GM19043 (cell line): ENCODE measurements at regions not wholly inside any gene's neighbourhood (a gene's known extent, or its start where the extent isn't known, plus 50 kb on each side); places are given as distances from the start of the nearest gene placed in this dataset.

ENCODE experiments used
- ATAC-seq: cut with Tn5 transposase; IDR thresholded peaks from one replicate; pipeline ENCODE4 v1.9.1; 2021; ENCODE audit warnings: low read depth; ENCODE audit not compliant: unreplicated experiment

- no peak for ATAC-seq
Observed at GRCh38 chr6:105748737-105749161, 337.4 kb upstream of the PRDM1 start.

GRCh38 chr6:105747823-105748405 lies 338.2 kb upstream of the PRDM1 start:
- no peak for ATAC-seq

DNA sequence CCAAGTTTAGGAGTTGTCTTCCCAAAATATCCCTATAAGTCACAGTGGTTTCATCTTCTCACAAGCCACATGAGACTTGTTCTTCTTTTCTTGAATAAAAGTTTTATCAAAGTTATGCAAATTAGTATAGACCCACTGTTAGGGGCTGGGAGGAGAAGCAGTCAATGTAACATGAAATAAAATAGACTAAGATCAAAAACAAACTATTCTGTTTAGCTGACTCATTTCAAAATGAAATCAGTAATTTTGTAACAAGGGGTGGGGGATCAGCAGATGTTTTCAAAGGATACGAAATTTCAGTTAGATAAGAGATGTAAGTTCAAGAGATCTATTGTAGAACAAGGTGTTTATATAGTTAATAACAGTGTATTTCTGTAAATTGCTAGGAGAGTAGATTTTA lies 339.6 kb upstream of the PRDM1 start:
- no peak for ATAC-seq

GRCh38 chr6:105746130-105746505 lies 340.0 kb upstream of the PRDM1 start:
- ATAC-seq: no peak

- no peak for ATAC-seq
Observed at GRCh38 chr6:105745464-105746129, 340.5 kb upstream of the PRDM1 start.

- no peak for ATAC-seq
Observed at GRCh38 chr6:105744815-105745214, 341.3 kb upstream of the PRDM1 start.

DNA sequence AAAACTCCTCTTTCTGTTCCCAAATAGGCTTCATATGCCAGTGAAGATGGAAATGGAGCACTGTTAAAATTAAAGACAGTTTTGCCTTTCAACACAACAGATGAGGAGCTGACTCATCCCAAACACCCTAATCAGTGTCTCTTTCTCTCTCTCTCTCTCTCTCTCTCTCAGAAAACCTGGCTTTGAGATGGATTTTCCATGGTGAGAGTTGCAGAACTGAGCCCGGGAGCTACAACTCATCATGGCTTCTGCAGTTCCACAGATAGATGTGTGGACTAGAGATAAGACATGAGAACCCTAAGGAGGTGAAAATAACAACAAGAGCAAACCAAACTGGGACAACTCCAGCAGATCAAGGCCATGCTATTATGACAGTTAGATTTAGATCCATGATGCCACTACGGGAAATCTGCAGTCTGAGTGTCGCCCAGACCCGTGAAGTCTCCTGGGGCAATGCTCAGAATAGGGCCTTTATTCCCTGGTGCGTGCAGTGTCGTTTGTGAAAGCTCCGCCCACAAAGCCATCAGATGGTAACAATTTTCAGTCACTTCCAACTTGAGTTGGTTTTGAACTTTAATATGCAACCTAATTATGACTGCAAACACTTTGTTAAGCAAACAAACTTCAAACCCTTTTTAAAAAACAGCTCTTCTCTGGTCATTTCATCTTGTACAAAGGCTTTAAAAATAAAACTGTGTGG lies 338.2 kb upstream of the PREP start:
- no peak for ATAC-seq

GRCh38 chr6:105739764-105740163 lies 336.9 kb upstream of the PREP start:
- no peak for ATAC-seq

DNA sequence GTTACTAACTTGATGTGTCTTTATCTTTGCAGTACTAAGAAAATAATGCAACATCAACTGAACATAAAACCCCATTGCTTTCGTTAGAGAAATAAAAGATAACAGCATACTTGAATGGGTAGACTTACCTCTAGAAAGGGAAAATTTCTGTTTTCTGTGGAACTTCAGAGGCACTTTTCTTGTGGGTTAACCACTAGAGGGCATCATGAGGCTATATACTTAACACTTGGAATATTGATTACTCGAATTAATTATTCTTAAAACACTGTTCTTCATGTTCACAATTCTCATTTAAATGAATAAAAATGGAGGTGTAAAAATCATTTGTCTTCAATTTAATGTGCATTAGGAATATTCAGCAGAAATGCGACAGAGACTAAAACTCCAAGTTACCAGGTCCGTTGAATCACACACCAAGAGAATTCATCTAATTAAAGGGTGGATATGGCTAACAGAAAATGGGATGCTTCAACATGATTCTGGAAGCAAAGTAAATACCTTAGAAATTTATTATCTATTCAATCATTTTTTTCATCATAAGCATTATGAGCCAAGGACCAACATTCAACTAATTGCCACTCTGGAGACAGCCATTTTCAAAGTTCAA lies 330.8 kb upstream of the PREP start:
- no peak for ATAC-seq

DNA sequence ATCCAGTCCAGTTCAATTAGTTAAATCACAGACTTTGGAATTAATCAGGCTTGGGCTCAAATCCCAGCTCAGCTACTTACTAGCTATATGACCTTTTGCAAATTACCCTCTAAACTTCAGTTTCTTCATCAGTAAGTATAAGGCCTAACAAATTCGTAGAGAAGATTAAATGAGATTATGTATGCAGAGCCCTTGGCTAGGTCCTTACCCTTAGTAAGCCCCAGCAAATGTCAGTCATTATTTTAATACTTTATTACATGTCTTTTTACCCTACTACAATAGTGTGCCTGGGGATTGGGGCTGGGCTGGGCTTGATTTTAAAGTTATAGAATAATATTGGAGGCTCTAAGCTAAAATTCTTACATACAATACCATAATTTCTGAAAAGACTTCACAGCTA lies 326.1 kb upstream of the PREP start:
- no peak for ATAC-seq

- ATAC-seq: no peak
Observed at GRCh38 chr6:105726902-105727655, 324.2 kb upstream of the PREP start.

GRCh38 chr6:105714846-105715245 lies 312.0 kb upstream of the PREP start:
- ATAC-seq: no peak

DNA sequence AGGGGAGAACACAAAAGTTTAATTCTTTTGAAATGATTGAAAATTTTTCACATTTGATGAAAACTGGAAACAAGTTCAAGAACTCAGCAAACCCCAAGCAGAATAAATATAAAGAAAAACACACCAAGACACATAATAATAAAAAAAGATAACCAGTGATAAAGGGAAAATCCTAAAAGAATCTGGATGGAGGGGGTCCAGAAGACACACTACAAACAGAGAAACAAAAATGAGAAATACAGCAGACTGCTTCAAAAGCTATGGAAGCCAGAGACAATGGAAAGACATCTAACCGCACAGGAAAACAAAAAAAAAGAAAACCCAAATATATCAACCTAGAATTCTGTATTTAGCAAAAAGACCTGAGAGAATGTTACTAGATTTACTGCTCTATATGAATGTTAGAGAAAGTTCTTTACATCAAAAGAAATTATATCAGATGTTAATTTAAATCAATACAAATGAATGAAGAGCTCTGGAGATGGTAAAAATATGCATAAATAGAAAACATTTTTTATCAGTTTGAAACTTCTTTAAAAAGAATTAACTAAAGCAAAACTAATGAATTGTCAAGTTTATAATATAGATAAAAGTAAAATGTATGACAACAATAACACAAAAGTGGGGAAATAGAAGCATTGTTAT lies 310.7 kb upstream of the PREP start:
- ATAC-seq: no peak

GRCh38 chr6:105711216-105711615 lies 308.3 kb upstream of the PREP start:
- no peak for ATAC-seq

DNA sequence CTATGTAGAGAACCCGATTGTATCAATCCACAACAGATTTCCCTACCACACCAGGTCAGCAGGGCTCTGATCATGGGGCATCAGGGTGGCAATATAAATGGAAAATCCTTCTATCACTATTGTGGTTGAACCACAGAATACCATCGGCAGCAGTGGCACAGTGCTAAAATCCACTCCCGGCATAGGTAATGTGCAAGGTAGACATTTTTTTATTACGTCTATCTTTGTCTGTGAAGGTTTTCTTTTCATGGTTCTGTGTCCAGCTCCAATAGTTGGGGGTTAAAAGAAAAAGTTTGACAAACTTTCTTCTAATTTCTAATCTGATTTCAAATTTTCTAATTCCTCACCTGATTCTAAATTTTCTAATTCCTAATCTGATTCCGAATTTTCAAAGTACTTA lies 302.7 kb upstream of the PREP start:
- ATAC-seq: no peak

DNA sequence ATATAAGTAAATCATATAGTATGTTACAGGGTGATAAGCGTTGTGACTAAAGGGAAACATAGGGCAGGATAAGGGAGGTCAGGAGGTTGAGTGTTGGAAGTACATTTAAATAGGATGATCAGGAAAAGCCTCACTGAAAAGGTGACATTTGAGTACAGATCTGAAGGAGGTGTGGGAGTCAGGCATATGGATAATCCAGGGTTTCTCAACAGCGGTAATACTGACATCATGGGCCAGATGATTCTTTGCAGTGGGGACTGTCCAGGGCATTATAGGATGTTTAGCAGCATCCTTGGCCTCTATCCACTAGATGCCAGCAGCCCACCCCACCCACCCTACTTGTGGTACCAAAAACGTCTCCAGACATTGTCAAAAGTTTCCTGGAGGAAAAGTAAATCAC lies 292.6 kb upstream of the PREP start:
- no peak for ATAC-seq

GRCh38 chr6:105692613-105693215 lies 289.8 kb upstream of the PREP start:
- no peak for ATAC-seq

DNA sequence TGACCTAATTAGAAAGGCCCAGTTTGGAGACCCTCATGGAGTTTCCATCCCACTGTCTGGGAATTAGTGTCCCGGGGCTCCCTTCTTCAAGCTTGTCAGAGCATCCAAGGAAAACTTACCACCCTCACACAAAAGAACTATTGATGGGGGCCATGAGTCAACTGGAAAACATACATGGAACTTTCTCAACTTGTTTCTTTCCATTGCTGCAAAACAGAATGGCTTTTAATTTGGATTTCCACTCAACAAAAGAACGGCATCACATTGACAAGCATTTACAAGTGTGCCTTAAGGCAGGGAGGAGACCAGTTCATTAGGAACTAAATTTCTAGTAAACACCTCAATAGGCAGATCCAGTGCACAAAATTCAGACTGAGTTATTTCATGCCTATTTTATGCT lies 289.1 kb upstream of the PREP start:
- ATAC-seq: no peak

- no peak for ATAC-seq
Observed at GRCh38 chr6:105691081-105691480, 288.2 kb upstream of the PREP start.

GRCh38 chr6:105688573-105688972 lies 285.7 kb upstream of the PREP start:
- ATAC-seq: no peak
